ENCODE measurements at regions not wholly inside any gene's neighbourhood (a gene's known extent, or its start where the extent isn't known, plus 50 kb on each side); places are given as distances from the start of the nearest gene placed in this dataset.

GRCh38 chr7:55299273-55299967, 65.7 kb upstream of the LANCL2 start:
- intact Hi-C loops (cut with micrococcal nuclease): no loop called here
- Histone ChIP-seq H3K4me3 (ENCODE audit: low read length) (no peak overlapping the region), H3K36me3 (ENCODE audit: control insufficient read depth, insufficient read depth, low read length) (no peaks in the 10 kb centered on the region), H3K4me1 (ENCODE audit: control insufficient read depth, insufficient read depth, low read length) (no peaks in the 10 kb centered on the region), H3K27ac (ENCODE audit: low read length) (no peak overlapping the region), H3K9me3 (ENCODE audit: control insufficient read depth, insufficient read depth, low read length) (no peaks in the 10 kb centered on the region), H3K27me3 (ENCODE audit: control insufficient read depth, insufficient read depth, low read length) (peaks cover 20% of the 10 kb centered on the region)
- no peaks in the 10 kb centered on the region for H3K4me1 Mint-ChIP-seq
- H3K27me3 Mint-ChIP-seq (ENCODE audit: low read depth in 2 of 2): peaks cover 53 to 70% of the 10 kb centered on the region in 2 donors
- 90% methylated on average over 7 of the region's 8 CpGs for WGBS (ENCODE audit: insufficient coverage)
- no peak for TF ChIP-seq CTCF (IDR thresholded peaks at IDR 0.05)
- DNase-seq: no peak
- H3K27ac Mint-ChIP-seq: no peak overlapping the region
- ATAC-seq: no peak
- H3K4me3 Mint-ChIP-seq: no peak overlapping the region
- H3K36me3 Mint-ChIP-seq: no peaks in the 10 kb centered on the region
- no peaks in the 10 kb centered on the region for H3K9me3 Mint-ChIP-seq

GRCh38 chr7:55303220-55303619, 61.9 kb upstream of the LANCL2 start:
- H3K4me3 ChIP-seq (ENCODE audit: low read length): no peak overlapping the region
- no peak for ATAC-seq

GRCh38 chr7:55304018-55304762, 60.9 kb upstream of the LANCL2 start:
- 58% methylated on average over 2 of the region's 4 CpGs for WGBS (ENCODE audit: insufficient coverage)
- ATAC-seq (no peak), DNase-seq (no peak)
- intact Hi-C loops (cut with micrococcal nuclease): no loop called here
- Histone ChIP-seq H3K36me3 (ENCODE audit: control insufficient read depth, insufficient read depth, low read length) (no peaks in the 10 kb centered on the region), H3K4me3 (ENCODE audit: low read length) (no peak overlapping the region), H3K4me1 (ENCODE audit: control insufficient read depth, insufficient read depth, low read length) (peaks cover 25% of the 10 kb centered on the region), H3K27ac (ENCODE audit: low read length) (no peak overlapping the region), H3K9me3 (ENCODE audit: control insufficient read depth, insufficient read depth, low read length) (no peaks in the 10 kb centered on the region), H3K27me3 (ENCODE audit: control insufficient read depth, insufficient read depth, low read length) (peaks cover 32% of the 10 kb centered on the region)
- Mint-ChIP-seq H3K4me1 (peaks cover 24 to 31% of the 10 kb centered on the region in 2 donors), H3K9me3 (no peaks in the 10 kb centered on the region), H3K27me3 (ENCODE audit: low read depth in 2 of 2) (peaks cover 56 to 80% of the 10 kb centered on the region in 2 donors), H3K4me3 (no peak overlapping the region), H3K36me3 (no peaks in the 10 kb centered on the region), H3K27ac (no peak overlapping the region)
- TF ChIP-seq CTCF (IDR thresholded peaks at IDR 0.05): no peak

More at GRCh38 chr7:55303220-55303619, 61.9 kb upstream of the LANCL2 start:
- H3K4me1 ChIP-seq (ENCODE audit: control insufficient read depth, insufficient read depth, low read length): peaks cover 15% of the 10 kb centered on the region
- no peak overlapping the region for H3K27ac Mint-ChIP-seq
- H3K9me3 Mint-ChIP-seq: no peaks in the 10 kb centered on the region
- H3K9me3 ChIP-seq (ENCODE audit: control insufficient read depth, insufficient read depth, low read length): no peaks in the 10 kb centered on the region
- H3K36me3 Mint-ChIP-seq: no peaks in the 10 kb centered on the region
- H3K4me3 Mint-ChIP-seq: no peak overlapping the region
- 75% methylated on average over 1 of the region's 1 CpG for WGBS (ENCODE audit: insufficient coverage)
- H3K27me3 Mint-ChIP-seq (ENCODE audit: low read depth in 2 of 2): peaks cover 58 to 87% of the 10 kb centered on the region in 2 donors
- intact Hi-C loops (cut with micrococcal nuclease): no loop called here
- no peak for DNase-seq
- H3K27me3 ChIP-seq (ENCODE audit: control insufficient read depth, insufficient read depth, low read length): peaks cover 32% of the 10 kb centered on the region
- H3K4me1 Mint-ChIP-seq: peaks cover 14 to 21% of the 10 kb centered on the region in 2 donors
- no peak for TF ChIP-seq CTCF (IDR thresholded peaks at IDR 0.05)
- no peak overlapping the region for H3K27ac ChIP-seq (ENCODE audit: low read length)
- no peaks in the 10 kb centered on the region for H3K36me3 ChIP-seq (ENCODE audit: control insufficient read depth, insufficient read depth, low read length)

Measured in natural killer cell (primary cell).